ENCODE measurements at regions not wholly inside any gene's neighbourhood (a gene's known extent, or its start where the extent isn't known, plus 50 kb on each side); places are given as distances from the start of the nearest gene placed in this dataset.

DNA sequence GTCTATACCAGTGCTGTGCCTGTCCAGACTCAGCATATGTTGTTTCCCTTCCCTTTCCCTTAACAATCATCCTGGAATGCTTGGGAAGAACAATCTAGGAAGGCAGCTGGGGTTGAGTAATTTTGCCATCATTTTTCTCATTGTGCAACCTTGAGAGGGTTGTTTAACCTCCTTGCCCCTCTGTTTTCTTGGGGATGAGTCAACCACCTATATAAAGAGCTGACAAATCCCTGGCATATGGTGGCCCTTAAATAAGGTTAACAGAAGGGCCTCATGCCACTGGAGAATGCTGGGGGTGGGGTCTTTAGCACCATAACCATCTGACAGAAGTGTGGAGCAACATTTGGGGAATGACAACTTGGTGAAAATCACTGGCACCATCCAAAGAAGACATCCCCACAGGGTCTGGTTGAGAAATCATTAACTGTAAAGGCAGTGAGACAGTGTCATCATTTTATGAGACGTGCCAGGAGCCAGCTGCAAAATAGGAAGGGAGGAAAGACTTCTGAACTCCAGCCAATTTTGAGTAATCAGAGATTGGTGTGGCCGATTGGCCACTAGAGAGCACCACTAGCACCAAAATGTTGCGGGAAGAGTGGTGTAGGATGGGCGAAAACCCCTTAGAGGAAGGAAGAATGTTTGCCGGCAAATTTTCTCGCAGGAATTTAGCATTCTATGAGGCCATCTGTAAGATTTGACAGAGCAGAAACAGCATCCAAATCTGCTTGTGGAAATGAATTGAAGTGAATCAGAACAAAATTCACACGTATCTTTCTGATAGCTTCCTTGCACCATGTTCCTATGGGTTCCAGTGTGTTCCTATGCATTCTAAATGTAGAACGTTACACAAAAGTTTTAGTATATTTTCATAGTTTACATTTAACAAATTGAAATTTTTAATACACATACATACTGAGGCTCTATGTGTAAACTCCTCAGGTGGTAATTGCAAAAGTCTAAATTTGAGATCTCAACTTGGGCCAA lies 113.8 kb downstream of the MSX2 start:
- Mint-ChIP-seq H3K4me1 (ENCODE audit: low read depth) (no peaks in the 10 kb centered on the region), H3K9me3 (ENCODE audit: insufficient read depth) (no peaks in the 10 kb centered on the region), H3K36me3 (ENCODE audit: low read depth) (no peaks in the 10 kb centered on the region), H3K27ac (no peak overlapping the region), H3K27me3 (ENCODE audit: low read depth) (no peaks in the 10 kb centered on the region), H3K4me3 (no peak overlapping the region)
- ATAC-seq: no peak
- DNase-seq: no peak
- ChIA-PET CTCF (no interaction called here), POLR2A (no interaction called here)

DNA sequence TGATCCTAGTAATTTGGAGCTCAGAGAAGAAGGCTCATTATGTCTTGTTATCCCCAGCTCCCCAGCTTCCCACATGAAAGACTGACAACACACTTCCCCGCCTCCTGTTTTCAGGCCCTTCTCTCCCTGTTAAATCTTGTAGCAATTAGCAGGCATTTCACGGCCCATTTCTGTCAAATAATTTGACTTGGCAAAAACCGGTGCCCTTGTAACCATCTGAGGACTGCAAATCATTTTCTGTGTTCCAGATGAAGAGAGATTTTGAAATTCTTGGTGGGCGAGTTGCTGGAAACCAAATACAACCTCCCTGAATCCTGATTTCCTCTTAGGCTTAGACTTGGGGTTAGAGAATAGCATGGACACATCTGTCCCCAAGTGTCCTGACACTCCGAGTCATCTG lies 109.7 kb downstream of the MSX2 start:
- ChIA-PET CTCF (no interaction called here), POLR2A (no interaction called here)
- DNase-seq (no peak), ATAC-seq (no peak)
- Mint-ChIP-seq H3K27me3 (ENCODE audit: low read depth) (no peaks in the 10 kb centered on the region), H3K4me3 (no peak overlapping the region), H3K4me1 (ENCODE audit: low read depth) (no peaks in the 10 kb centered on the region), H3K27ac (no peak overlapping the region), H3K36me3 (ENCODE audit: low read depth) (no peaks in the 10 kb centered on the region), H3K9me3 (ENCODE audit: insufficient read depth) (no peaks in the 10 kb centered on the region)

DNA sequence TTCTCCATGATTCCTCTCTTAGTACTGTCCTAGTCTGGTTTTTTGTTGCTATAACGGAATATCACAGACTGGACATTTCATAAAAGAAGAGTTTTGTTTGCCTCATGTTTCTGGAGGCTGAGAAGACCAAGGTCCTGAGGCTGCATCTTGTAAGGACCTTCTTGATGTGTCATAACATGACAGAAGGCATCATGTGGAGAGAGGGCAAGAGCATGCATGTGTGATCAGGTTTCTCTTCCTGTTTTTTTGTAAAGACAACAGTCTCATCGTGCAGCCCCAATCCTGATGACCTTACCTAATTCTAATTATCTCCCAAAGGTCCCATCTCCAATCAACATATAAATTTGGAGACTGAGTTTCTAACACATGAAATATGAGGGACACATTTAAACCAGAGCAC lies 108.4 kb downstream of the MSX2 start:
- Mint-ChIP-seq H3K36me3 (ENCODE audit: low read depth) (no peaks in the 10 kb centered on the region), H3K4me3 (no peak overlapping the region), H3K9me3 (ENCODE audit: insufficient read depth) (no peaks in the 10 kb centered on the region), H3K4me1 (ENCODE audit: low read depth) (no peaks in the 10 kb centered on the region), H3K27me3 (ENCODE audit: low read depth) (no peaks in the 10 kb centered on the region), H3K27ac (no peak overlapping the region)
- CTCF ChIA-PET: interaction anchor here (1.1 kb wide), 1 partner anchor 15 kb away, joined by 3 read pairs; no protein-coding TSS in a partner anchor
- DNase-seq (no peak), ATAC-seq (no peak)
- POLR2A ChIA-PET: no interaction called here

DNA sequence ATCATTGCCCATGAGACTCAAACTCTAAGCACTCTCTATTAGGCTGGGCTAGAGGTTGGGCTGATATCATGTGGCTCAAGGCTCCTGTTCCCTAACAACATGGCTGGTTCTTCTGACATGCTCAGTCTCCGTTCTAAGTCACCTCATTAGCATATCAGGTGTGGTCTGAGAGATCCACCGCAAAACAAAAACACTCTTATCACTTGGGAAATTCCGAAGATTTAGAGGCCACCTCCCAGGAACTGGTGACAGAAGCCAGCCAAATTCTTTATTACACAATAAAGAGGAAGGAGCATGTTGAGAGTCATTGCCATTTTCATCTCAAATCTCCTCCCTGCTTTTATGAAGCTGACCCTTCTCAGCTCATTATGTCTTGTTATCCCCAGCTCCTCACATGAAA lies 107.6 kb downstream of the MSX2 start:
- Mint-ChIP-seq H3K9me3 (ENCODE audit: insufficient read depth) (no peaks in the 10 kb centered on the region), H3K4me1 (ENCODE audit: low read depth) (no peaks in the 10 kb centered on the region), H3K36me3 (ENCODE audit: low read depth) (no peaks in the 10 kb centered on the region), H3K27ac (no peak overlapping the region), H3K27me3 (ENCODE audit: low read depth) (no peaks in the 10 kb centered on the region), H3K4me3 (no peak overlapping the region)
- DNase-seq: no peak
- CTCF ChIA-PET: interaction anchor here (1.1 kb wide), 1 partner anchor 15 kb away, joined by 3 read pairs; no protein-coding TSS in a partner anchor
- no peak for ATAC-seq
- POLR2A ChIA-PET: no interaction called here

DNA sequence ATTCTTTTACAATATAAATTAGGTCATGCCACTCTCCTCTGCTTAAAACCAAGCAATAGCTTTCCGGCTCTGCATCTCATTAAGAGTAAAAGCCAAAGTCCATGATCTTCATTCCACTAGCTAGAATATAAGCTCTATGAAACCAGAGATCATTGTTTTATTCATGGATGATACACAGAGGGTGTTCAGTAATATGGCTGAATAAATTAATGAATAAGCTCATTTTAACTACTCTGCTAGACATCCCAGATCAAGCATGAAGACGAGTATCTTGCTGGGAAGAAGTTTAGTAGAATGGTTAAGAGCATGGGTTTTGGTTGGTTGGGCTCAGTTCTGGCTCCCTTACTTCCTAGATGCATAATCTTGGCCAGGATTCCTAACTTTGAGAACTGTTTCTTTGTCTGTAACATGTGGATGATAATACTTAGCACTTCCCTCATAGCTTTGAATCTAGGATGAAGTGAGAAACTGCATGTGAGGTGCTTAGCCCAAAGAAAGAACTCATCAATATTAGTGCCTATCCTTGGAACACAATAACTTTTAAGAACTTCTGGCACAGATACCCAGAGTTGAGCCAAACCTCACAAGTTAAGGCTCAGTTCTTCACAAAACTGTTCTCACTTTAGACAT lies 106.8 kb downstream of the MSX2 start:
- no peaks in the 10 kb centered on the region for H3K4me1 Mint-ChIP-seq (ENCODE audit: low read depth)
- no peak overlapping the region for H3K4me3 Mint-ChIP-seq
- CTCF ChIA-PET: no interaction called here
- POLR2A ChIA-PET: interaction anchor here (0.6 kb wide), 1 partner anchor 1746 kb away, joined by 3 read pairs; no protein-coding TSS in a partner anchor
- no peaks in the 10 kb centered on the region for H3K9me3 Mint-ChIP-seq (ENCODE audit: insufficient read depth)
- DNase-seq (no peak), ATAC-seq (no peak)
- no peaks in the 10 kb centered on the region for H3K27me3 Mint-ChIP-seq (ENCODE audit: low read depth)
- no peaks in the 10 kb centered on the region for H3K36me3 Mint-ChIP-seq (ENCODE audit: low read depth)
- H3K27ac Mint-ChIP-seq: no peak overlapping the region

DNA sequence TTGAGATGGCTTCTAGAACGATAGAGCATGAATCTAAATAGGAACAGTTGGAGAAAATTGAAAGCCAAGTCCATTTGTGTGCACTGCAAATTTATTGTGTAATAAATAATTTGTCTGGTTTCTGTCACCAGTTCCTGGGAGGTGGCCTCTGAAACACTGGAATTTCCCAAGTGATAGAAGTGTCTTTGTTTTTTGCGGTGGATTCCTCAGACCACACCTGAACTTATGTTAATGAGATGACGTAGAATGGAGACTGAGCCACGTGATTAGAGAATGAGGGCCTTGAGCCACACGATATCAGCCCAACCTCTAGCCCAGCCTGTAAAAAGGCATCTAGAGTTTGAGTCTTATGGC lies 105.1 kb downstream of the MSX2 start:
- ChIA-PET POLR2A (no interaction called here), CTCF (no interaction called here)
- Mint-ChIP-seq H3K27ac (no peak overlapping the region), H3K4me3 (no peak overlapping the region), H3K36me3 (ENCODE audit: low read depth) (no peaks in the 10 kb centered on the region), H3K4me1 (ENCODE audit: low read depth) (no peaks in the 10 kb centered on the region), H3K9me3 (ENCODE audit: insufficient read depth) (no peaks in the 10 kb centered on the region), H3K27me3 (ENCODE audit: low read depth) (no peaks in the 10 kb centered on the region)
- ATAC-seq (no peak), DNase-seq (no peak)

DNA sequence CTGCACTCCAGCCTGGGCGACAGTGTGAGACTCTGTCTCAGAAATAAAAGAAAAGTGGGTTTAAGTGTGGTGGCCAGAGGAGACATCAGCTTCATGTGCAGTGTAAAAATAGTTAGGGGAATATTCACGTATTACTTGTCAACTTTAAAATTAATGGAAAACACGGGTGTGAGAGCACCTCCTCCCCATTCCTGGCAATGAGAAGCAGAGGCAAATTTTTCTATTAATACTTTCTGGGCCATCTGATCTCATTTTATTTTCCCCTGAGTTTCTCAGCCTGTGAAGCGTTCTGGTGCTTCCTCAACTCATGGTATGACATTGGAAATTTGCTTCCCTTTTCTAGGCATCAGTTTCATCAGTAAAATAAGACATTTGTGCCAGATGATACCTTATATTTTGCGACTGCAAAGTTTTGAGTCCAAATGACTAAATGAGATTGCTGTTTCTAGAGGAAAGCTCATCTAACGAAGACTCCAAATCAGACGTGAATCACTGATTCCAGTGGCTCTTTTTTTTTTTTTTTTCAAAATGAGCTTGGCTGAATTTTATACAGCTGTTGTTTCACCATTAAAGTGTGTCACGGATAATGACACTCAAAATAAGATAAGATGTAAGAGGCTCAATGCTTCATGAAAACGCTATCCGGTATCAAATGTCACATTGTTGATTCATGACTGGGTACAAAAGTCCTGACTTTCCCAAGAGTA lies 104.6 kb downstream of the MSX2 start:
- no peaks in the 10 kb centered on the region for H3K4me1 Mint-ChIP-seq (ENCODE audit: low read depth)
- no peak overlapping the region for H3K4me3 Mint-ChIP-seq
- ChIA-PET POLR2A (no interaction called here), CTCF (no interaction called here)
- H3K27me3 Mint-ChIP-seq (ENCODE audit: low read depth): no peaks in the 10 kb centered on the region
- no peaks in the 10 kb centered on the region for H3K9me3 Mint-ChIP-seq (ENCODE audit: insufficient read depth)
- DNase-seq (no peak), ATAC-seq (no peak)
- no peak overlapping the region for H3K27ac Mint-ChIP-seq
- H3K36me3 Mint-ChIP-seq (ENCODE audit: low read depth): no peaks in the 10 kb centered on the region

DNA sequence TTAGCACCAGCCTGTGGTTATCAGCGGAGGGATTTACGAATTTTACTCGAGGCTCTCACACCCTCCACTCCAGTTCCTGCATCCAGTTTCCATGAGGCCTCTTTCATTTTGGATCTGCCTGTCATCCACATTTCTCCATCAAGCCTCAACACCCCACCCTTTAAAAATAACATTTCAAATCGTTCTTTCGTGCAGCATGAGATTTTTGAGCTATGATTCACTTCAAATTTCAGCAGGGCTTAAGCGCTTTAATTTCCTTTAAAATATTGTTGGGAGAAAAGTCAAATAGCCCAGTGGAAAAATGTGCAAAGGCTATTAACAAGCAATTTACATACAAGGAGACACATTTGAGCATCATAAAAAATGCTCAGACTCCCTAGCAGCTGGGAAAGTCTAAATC lies 103.2 kb downstream of the MSX2 start:
- no peaks in the 10 kb centered on the region for H3K4me1 Mint-ChIP-seq (ENCODE audit: low read depth)
- ChIA-PET CTCF (no interaction called here), POLR2A (no interaction called here)
- H3K27ac Mint-ChIP-seq: no peak overlapping the region
- H3K36me3 Mint-ChIP-seq (ENCODE audit: low read depth): no peaks in the 10 kb centered on the region
- no peaks in the 10 kb centered on the region for H3K27me3 Mint-ChIP-seq (ENCODE audit: low read depth)
- H3K4me3 Mint-ChIP-seq: no peak overlapping the region
- ATAC-seq (no peak), DNase-seq (no peak)
- H3K9me3 Mint-ChIP-seq (ENCODE audit: insufficient read depth): no peaks in the 10 kb centered on the region

DNA sequence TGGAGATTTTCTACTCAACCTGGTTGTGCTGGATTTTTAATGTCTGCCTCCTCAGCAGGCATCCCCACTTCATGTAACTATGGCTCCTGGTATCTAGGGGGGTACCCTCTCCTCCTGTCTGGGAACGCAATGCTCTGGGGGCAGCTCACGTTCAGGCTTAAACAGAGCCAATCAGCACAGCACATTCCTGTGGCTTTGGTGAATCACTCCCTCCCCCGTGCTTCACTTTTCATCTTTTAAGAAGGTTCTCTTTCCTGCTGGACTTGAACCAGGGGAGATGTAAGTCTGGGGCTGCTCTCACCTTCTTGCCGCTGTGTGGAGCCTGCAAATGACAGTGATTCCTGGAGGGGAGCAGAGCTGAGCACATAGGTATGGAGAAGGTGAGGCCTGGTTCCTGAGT lies 101.2 kb downstream of the MSX2 start:
- no peak overlapping the region for H3K4me3 Mint-ChIP-seq
- H3K27ac Mint-ChIP-seq: no peak overlapping the region
- no peaks in the 10 kb centered on the region for H3K9me3 Mint-ChIP-seq (ENCODE audit: insufficient read depth)
- H3K4me1 Mint-ChIP-seq (ENCODE audit: low read depth): no peaks in the 10 kb centered on the region
- H3K36me3 Mint-ChIP-seq (ENCODE audit: low read depth): no peaks in the 10 kb centered on the region
- CTCF ChIA-PET: no interaction called here
- H3K27me3 Mint-ChIP-seq (ENCODE audit: low read depth): no peaks in the 10 kb centered on the region
- DNase-seq (no peak), ATAC-seq (no peak)
- POLR2A ChIA-PET: no interaction called here

DNA sequence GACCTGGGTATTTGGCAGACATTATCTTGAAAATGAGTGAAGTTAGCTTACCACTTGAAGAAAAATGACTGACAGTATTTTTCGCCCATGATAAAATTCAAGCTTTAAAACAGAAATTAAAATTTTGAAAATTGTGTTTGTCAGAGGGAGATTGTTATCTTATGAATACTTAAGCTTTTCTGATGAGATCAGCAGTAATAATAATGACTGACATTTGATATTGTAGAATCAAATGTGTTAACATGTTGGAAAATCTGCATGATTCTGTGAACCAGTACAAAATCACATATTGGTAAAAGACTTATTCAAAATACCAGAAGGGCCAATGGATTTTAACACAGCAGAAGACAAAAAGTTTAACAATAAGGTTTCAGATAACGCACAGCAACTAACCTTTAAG lies 94.0 kb downstream of the MSX2 start:
- Mint-ChIP-seq H3K9me3 (ENCODE audit: insufficient read depth) (no peaks in the 10 kb centered on the region), H3K36me3 (ENCODE audit: low read depth) (no peaks in the 10 kb centered on the region), H3K27me3 (ENCODE audit: low read depth) (no peaks in the 10 kb centered on the region), H3K4me3 (no peak overlapping the region), H3K4me1 (ENCODE audit: low read depth) (no peaks in the 10 kb centered on the region), H3K27ac (no peak overlapping the region)
- ChIA-PET CTCF (no interaction called here), POLR2A (no interaction called here)
- DNase-seq (no peak), ATAC-seq (no peak)

DNA sequence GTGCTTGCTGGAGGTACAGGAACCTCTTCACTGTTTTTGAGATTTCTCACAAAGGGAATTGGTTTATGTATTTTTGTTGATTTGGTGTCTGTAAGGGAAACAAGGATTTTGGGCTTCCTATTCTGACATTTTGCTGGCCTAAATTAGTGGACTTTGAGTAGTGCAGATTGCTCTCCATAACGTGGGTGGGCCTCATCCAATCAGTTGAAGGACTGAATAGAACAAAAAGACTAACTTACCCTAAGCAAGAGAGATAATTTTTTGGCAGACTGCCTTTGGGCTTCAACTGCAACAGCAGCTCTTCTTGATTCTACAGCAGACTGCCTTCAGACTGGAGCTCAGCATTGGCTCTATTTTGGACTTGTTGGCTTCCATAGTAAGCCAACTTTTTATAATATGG lies 93.2 kb downstream of the MSX2 start:
- no peaks in the 10 kb centered on the region for H3K9me3 Mint-ChIP-seq (ENCODE audit: insufficient read depth)
- CTCF ChIA-PET: interaction anchor here (1.1 kb wide), 1 partner anchor 14 kb away, joined by 3 read pairs; no protein-coding TSS in a partner anchor
- H3K4me1 Mint-ChIP-seq (ENCODE audit: low read depth): no peaks in the 10 kb centered on the region
- DNase-seq: no peak
- no peak for ATAC-seq
- POLR2A ChIA-PET: no interaction called here
- no peak overlapping the region for H3K27ac Mint-ChIP-seq
- H3K27me3 Mint-ChIP-seq (ENCODE audit: low read depth): no peaks in the 10 kb centered on the region
- no peak overlapping the region for H3K4me3 Mint-ChIP-seq
- H3K36me3 Mint-ChIP-seq (ENCODE audit: low read depth): no peaks in the 10 kb centered on the region

DNA sequence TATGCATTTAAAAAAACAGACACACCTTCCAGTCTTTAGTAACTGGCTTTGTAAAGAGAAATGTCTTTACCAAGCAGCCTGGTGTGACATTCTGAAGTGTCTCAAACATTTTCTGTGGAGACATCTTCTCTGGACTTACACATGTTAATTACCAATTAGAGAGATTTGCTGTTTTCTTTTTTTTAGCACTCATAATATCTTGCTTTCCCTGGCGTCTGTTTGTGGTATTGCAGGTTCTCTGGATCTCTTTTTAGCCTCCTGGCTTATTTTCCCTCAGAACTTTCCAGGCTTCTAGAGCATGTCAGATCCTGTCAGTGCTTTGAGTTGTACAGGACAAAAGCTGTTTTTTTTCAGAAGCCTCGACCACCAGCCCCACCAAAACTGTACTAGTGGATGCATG lies 92.5 kb downstream of the MSX2 start:
- DNase-seq: no peak
- H3K27ac Mint-ChIP-seq: no peak overlapping the region
- ChIA-PET CTCF (interaction anchor here (1.1 kb wide), 1 partner anchor 15 kb away, joined by 3 read pairs; no protein-coding TSS in a partner anchor), POLR2A (no interaction called here)
- no peaks in the 10 kb centered on the region for H3K36me3 Mint-ChIP-seq (ENCODE audit: low read depth)
- no peaks in the 10 kb centered on the region for H3K9me3 Mint-ChIP-seq (ENCODE audit: insufficient read depth)
- no peak for ATAC-seq
- H3K4me1 Mint-ChIP-seq (ENCODE audit: low read depth): no peaks in the 10 kb centered on the region
- no peaks in the 10 kb centered on the region for H3K27me3 Mint-ChIP-seq (ENCODE audit: low read depth)
- H3K4me3 Mint-ChIP-seq: no peak overlapping the region

Data from activated CD8-positive, alpha-beta T cell treated with anti-CD3 and anti-CD28 coated beads, Interleukin-2, amount 10 ng/mL, durations not matched to agents 7 days and 5 days (primary cell).